IMR-90 (cell line): ENCODE measurements at regions not wholly inside any gene's neighbourhood (a gene's known extent, or its start where the extent isn't known, plus 50 kb on each side); places are given as distances from the start of the nearest gene placed in this dataset.

ENCODE experiments used
- CEBPB ChIP-seq: IDR thresholded peaks from 2 replicates; pipeline ENCODE4 v1.6.1; 2012; ENCODE audit warnings: low read depth, low read length, improper control_type of control experiment
- CHD1 ChIP-seq: IDR thresholded peaks from 2 replicates; pipeline ENCODE4 v1.6.1; 2012; ENCODE audit warnings: low read depth, low read length, improper control_type of control experiment
- MXI1 ChIP-seq: IDR thresholded peaks from 2 replicates; pipeline ENCODE4 v1.6.1; 2012; ENCODE audit warnings: low read depth, mild to moderate bottlenecking, low read length, moderate library complexity, borderline replicate concordance
- POLR2A ChIP-seq: IDR thresholded peaks from 2 replicates; pipeline ENCODE4 v1.6.1; 2012; ENCODE audit warnings: mild to moderate bottlenecking, low read depth, low read length
- SMC3 ChIP-seq: fragments of 150-350 bp; IDR thresholded peaks from 2 replicates; pipeline ENCODE4 v1.6.1; 2016; ENCODE audit warnings: low read depth, mild to moderate bottlenecking, antibody characterized with exemption, low read length, moderate library complexity
- TF ChIP-seq, protein P1 (sequence below): conservative IDR thresholded peaks from 2 replicates; pipeline ENCODE4 v1.5.1; 2012; ENCODE audit warnings: mild to moderate bottlenecking, low read depth, low read length, improper control_type of control experiment

- TF ChIP-seq, protein P1, sequence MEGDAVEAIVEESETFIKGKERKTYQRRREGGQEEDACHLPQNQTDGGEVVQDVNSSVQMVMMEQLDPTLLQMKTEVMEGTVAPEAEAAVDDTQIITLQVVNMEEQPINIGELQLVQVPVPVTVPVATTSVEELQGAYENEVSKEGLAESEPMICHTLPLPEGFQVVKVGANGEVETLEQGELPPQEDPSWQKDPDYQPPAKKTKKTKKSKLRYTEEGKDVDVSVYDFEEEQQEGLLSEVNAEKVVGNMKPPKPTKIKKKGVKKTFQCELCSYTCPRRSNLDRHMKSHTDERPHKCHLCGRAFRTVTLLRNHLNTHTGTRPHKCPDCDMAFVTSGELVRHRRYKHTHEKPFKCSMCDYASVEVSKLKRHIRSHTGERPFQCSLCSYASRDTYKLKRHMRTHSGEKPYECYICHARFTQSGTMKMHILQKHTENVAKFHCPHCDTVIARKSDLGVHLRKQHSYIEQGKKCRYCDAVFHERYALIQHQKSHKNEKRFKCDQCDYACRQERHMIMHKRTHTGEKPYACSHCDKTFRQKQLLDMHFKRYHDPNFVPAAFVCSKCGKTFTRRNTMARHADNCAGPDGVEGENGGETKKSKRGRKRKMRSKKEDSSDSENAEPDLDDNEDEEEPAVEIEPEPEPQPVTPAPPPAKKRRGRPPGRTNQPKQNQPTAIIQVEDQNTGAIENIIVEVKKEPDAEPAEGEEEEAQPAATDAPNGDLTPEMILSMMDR = no peak
- TF ChIP-seq POLR2A (no peak), MXI1 (no peak), SMC3 (no peak), CEBPB (no peak), CHD1 (no peak)
Observed at GRCh38 chrX:122046226-122046625, 998.8 kb downstream of the GLUD2 start.
